ELR (cell line): ENCODE measurements at regions not wholly inside any gene's neighbourhood (a gene's known extent, or its start where the extent isn't known, plus 50 kb on each side); places are given as distances from the start of the nearest gene placed in this dataset.

Experiments used
- DNase-seq: peaks from one replicate; pipeline ENCODE4 v3.0.0-alpha.2; 2015; ENCODE audit warnings: low read depth

DNA sequence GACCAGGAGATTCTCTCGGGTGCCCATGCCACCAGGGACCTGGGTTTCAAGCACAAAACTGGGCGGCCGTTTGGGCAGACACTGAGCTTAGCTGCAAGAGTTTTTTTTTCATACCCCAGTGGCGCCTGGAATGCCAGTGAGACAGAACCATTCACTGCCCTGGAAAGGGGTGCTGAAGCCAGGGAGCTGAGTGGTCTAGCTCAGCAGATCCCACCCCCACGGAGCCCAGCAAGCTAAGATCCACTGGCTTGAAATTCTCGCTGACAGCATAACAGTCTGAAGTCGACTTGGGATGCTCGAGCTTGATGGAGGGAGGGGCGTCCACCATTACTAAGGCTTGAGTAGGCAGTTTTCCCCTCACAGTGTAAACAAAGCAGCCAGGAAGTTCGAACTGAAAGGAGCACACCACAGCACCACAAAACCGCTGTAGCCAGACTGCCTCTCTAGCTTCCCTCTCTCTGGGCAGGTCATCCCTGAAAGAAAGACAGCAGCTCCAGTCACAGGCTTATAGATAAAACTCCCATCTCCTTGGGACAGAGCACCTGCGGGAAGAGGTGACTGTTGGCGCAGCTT lies 157.7 kb downstream of the GIPC2 start:
- DNase-seq = peak; percentile 6

GRCh38 chr1:78210175-78210574 lies 164.4 kb downstream of the GIPC2 start:
- DNase-seq = peak; percentile 65

GRCh38 chr1:78211483-78212092 lies 165.8 kb downstream of the GIPC2 start:
- DNase-seq = no peak

- no peak for DNase-seq
These were observed 168.6 kb downstream of the GIPC2 start for GRCh38 chr1:78214334-78214733.

- no peak for DNase-seq
These were observed 176.6 kb downstream of the GIPC2 start for GRCh38 chr1:78222225-78222959.

DNA sequence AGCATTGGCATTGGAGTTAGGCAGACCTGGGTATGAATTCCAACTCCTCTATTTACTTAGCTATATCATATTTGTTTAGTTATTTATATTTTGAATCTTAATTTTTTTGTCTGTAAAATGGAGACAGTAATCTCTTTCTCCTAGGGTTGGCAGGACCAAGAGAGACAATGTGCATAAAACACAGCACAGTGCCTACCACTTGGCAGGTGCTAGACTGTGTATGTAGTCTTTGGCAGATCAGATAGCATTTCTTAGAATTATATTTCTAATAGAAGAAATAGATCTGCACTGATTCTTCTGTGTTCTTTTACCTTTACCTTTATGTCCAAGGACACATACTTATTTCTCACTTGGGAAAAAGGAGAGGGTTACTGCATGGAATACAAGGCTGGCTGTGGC lies 177.2 kb downstream of the GIPC2 start:
- DNase-seq = no peak

DNA sequence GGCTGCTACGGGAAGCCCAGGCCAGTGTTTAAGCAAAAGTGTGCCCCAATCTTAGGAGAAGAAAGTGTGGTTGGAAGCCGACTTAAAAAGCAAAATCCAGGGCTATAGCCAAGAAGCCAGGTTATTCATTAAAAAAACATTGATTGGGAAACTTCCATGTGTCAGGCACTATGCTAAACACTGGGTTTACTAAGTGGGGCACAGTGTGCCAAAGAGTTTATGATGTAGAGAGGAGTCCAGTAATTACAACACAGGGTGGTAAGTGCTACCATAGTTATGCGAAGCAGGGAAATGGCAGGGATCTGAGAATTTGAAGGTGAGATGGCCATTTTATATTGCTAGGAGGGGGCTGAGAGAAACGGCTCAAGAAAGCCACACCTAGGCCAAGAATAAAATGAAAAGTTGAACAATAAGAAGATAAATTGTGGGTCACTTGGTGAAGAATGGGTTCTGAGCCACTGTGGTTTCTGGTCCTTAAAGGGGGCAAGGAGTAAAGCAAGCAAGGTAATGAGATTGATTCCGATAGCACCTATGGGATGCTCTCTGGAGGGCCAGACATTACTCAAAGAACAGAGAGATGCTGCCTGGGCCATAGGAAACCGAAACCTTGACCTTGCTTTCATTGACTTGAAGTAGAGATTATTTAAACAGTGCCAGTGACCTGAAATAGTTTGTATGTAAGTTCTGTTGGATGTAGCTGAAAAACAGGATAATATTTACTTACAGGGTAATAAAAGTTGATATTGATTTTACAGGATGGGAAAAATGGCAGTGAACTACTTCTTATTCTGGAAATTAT lies 177.8 kb downstream of the GIPC2 start:
- peak; percentile 12 for DNase-seq

DNA sequence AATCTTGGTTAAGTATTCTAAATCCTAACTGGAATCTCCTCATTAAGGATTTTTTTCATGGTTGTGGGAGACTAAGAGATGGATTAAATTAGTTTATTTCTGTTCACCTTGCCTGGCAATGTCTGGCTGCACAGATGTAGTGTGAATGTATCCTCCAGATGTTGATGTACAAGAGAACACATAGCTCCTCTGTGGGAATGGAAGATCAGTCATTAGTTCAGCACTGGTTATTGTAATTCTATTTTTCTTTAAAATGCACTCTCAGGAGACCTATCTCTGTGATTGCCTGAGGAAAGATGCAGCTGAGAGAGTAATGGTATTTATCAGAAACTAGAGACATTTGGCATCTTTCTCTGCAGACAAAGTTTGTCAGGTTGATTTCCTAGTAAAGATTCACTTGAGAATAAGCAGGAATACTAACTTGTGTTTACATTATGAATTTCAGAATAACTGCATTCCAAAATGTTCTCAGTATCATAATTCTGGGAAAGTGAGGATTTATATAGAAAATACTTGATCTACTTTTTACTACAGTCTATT lies 178.6 kb downstream of the GIPC2 start:
- no peak for DNase-seq

- peak; percentile 24 for DNase-seq
These were observed 179.2 kb downstream of the GIPC2 start for GRCh38 chr1:78224861-78225552.

DNA sequence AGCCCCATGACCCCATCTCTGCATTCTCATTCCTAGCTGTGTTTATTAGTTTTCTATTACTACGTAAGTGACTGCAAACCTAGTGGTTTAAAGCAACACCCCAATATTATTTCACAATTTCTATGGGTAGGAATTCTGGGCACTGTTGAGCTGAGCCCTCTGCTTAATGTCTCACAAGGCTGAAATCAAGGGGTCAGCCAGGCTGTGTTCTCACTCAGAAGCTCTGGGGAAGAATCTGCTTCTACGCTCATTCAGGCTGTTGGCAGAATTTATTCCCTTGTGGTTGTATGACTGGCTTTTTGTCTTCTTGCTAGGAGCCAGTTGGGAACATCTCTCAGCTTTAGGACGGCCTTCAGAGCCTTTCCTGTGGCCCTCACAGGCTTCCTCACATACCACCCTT lies 181.0 kb downstream of the GIPC2 start:
- no peak for DNase-seq

- DNase-seq = no peak
These were observed 182.2 kb downstream of the GIPC2 start for GRCh38 chr1:78227705-78228635.

GRCh38 chr1:78229344-78229743 lies 183.6 kb downstream of the GIPC2 start:
- DNase-seq = peak; percentile 60

DNA sequence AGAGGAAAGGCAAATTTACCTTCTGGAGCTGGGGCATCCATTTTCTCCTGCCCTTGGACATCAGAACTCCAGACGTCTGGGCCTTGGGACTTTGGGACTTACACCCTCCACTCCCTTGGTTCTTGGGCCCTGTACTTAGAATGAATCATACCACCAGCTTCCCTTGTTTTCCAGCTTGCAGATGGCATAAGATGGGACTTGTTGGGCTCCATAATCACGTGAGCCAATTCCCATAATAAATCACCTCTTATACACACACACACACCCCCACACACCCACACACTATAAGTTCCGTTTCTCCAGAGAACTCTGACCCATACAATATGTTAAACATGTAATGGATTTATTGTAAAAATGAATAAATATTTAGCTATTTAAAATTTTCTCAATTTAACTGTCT lies 185.7 kb downstream of the GIPC2 start:
- no peak for DNase-seq

DNA sequence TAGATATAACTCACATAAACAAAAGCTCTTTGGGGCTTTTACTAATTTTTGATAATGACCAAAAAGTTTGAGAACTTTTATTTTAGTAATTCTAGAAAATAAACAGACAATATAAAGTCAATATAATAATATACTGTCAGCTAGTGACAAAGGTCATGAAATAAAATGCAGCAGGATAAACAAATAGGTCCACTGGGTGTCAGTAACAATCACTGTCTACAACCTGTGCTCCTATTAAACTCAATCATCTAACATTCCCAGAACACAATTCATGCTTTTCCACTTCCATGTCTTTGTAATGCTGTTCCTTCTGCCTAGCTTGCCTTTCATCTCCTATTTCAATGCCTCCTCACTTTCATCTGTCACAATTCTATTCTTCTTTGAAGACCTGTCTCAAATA lies 186.1 kb downstream of the GIPC2 start:
- no peak for DNase-seq

DNA sequence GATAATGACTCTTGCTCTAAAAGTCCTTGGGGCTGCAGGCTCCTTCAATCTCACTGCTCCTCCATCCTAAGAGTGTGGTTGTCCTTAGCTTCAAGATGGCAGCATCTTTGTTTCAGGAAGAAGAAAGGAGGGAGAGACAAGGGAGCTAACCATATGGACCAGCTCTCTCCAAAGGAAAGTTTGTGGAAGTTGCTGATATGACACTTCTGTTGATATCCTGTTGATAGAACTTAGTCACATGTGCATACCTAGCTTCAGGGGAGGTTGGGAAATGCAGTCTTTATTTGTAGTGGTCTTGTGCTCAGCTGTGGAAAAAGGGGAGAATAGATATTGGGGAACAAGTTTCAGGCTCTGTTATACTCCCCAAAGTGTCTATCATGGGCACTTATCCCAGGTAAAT lies 186.9 kb downstream of the GIPC2 start:
- no peak for DNase-seq

DNA sequence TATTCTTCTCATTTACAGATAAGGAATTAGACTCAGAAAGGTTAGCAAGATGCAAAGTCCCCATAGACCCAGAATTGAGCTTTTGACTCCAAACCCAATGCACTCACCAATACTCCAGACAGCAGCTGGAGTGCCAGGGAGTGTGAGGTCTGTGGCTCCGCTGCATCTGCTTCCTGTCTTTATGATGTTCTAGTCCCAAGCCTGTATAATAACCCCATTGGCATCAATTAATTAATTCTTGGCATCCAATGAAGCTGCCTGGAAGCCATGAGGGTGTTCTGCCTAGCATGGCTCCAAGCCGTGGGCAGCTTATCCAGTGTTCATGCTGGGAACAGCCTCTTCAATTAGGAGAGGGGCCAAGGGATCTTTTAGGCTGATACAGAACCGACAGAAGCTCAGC lies 188.7 kb downstream of the GIPC2 start:
- no peak for DNase-seq

- DNase-seq = peak; percentile 39
These were observed 190.9 kb downstream of the GIPC2 start for GRCh38 chr1:78236716-78237115.

DNA sequence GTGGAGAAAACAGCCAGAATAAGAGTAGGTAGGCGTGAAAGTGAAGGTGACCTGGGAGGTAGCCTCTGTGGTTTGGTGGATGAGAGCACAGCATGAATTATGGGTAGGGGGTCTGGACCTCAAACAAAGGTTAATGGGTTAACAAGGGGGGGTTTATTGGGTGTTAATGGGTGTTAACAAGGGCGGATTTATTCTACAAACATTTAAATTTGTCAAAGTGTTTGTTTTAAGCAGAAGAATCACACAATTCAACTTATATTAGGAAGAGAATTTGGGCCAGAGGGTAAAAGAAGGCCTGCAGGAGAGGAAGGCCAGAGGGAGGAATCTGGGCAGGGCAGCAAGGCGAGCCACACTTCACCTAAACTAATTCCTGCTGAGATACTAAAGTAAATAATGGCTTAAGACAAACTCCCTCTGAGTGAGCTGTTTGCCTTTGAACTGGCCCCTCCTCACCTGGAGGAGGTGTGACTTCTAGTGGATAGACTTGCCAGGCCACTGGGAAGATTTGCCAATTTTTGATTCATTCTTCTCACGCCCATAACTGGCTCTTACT lies 191.7 kb downstream of the GIPC2 start:
- DNase-seq = no peak

- DNase-seq = no peak
These were observed 194.4 kb downstream of the GIPC2 start for GRCh38 chr1:78240191-78240590.

DNA sequence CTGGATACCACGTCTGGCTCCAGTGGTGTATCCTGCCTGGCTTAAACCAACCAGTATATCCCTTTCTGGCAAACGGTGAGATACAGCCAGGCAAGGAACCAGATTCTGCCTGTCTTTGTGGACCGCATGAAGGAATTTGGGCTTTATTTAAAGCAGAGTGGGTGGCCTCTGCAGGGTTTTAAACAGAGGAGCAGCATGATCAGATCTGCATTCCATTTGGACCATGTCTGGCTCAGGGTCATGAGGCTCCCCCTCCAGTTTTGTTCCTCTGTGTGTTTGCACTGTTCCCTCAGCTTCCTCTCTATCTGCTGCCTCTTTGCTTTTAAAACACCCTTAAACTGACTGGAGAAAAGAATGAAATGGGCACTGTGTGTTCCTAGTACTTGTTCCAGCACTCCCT lies 195.0 kb downstream of the GIPC2 start:
- no peak for DNase-seq
